SH-SY5Y (cell line): ENCODE measurements at regions not wholly inside any gene's neighbourhood (a gene's known extent, or its start where the extent isn't known, plus 50 kb on each side); places are given as distances from the start of the nearest gene placed in this dataset.

Experiments used
- GATA2 ChIP-seq: IDR thresholded peaks from 2 replicates; pipeline ENCODE4 v1.6.1; 2011; ENCODE audit warnings: mild to moderate bottlenecking, low read depth, low read length
- GATA3 ChIP-seq: IDR thresholded peaks from 2 replicates; pipeline ENCODE4 v1.6.1; 2011; ENCODE audit warnings: low read depth, mild to moderate bottlenecking, low read length, moderate library complexity

GRCh38 chr5:145551714-145552113 lies 283.4 kb downstream of the PRELID2 start:
- TF ChIP-seq GATA3: no peak
- TF ChIP-seq GATA2: no peak

GRCh38 chr5:145548097-145548496 lies 287.0 kb downstream of the PRELID2 start:
- TF ChIP-seq GATA2 (no peak), GATA3 (no peak)

GRCh38 chr5:145544401-145544800 lies 290.7 kb downstream of the PRELID2 start:
- TF ChIP-seq GATA2 (no peak), GATA3 (no peak)

- TF ChIP-seq GATA2: no peak
- no peak for TF ChIP-seq GATA3
These were observed 291.2 kb downstream of the PRELID2 start for GRCh38 chr5:145543968-145544367.

GRCh38 chr5:145540375-145540774 lies 294.8 kb downstream of the PRELID2 start:
- TF ChIP-seq GATA3: no peak
- no peak for TF ChIP-seq GATA2

GRCh38 chr5:145539201-145539600 lies 295.9 kb downstream of the PRELID2 start:
- TF ChIP-seq GATA3 (no peak), GATA2 (no peak)

GRCh38 chr5:145536133-145536532 lies 299.0 kb downstream of the PRELID2 start:
- TF ChIP-seq GATA2 (no peak), GATA3 (no peak)

- TF ChIP-seq GATA2 (no peak), GATA3 (no peak)
These were observed 304.0 kb downstream of the PRELID2 start for GRCh38 chr5:145531038-145531734.

- TF ChIP-seq GATA3 (no peak), GATA2 (no peak)
These were observed 313.6 kb downstream of the PRELID2 start for GRCh38 chr5:145521523-145521922.

- TF ChIP-seq GATA2 (no peak), GATA3 (no peak)
These were observed 314.1 kb downstream of the PRELID2 start for GRCh38 chr5:145521066-145521465.

- no peak for TF ChIP-seq GATA2
These were observed 314.8 kb downstream of the PRELID2 start for GRCh38 chr5:145520335-145520734.

- TF ChIP-seq GATA3: no peak
- TF ChIP-seq GATA2: no peak
These were observed 323.8 kb downstream of the PRELID2 start for GRCh38 chr5:145511351-145511750.

GRCh38 chr5:145510769-145511168 lies 324.4 kb downstream of the PRELID2 start:
- TF ChIP-seq GATA3 (no peak), GATA2 (no peak)

- TF ChIP-seq GATA2 (no peak), GATA3 (no peak)
These were observed 324.8 kb downstream of the PRELID2 start for GRCh38 chr5:145510324-145510723.

GRCh38 chr5:145509336-145510136 lies 325.6 kb downstream of the PRELID2 start:
- TF ChIP-seq GATA2 (no peak), GATA3 (no peak)
